ENCODE measurements at regions not wholly inside any gene's neighbourhood (a gene's known extent, or its start where the extent isn't known, plus 50 kb on each side); places are given as distances from the start of the nearest gene placed in this dataset.

GRCh38 chr6:132213732-132214131 is 187.5 kb downstream of the MOXD1 start:
- TF ChIP-seq, protein P1, sequence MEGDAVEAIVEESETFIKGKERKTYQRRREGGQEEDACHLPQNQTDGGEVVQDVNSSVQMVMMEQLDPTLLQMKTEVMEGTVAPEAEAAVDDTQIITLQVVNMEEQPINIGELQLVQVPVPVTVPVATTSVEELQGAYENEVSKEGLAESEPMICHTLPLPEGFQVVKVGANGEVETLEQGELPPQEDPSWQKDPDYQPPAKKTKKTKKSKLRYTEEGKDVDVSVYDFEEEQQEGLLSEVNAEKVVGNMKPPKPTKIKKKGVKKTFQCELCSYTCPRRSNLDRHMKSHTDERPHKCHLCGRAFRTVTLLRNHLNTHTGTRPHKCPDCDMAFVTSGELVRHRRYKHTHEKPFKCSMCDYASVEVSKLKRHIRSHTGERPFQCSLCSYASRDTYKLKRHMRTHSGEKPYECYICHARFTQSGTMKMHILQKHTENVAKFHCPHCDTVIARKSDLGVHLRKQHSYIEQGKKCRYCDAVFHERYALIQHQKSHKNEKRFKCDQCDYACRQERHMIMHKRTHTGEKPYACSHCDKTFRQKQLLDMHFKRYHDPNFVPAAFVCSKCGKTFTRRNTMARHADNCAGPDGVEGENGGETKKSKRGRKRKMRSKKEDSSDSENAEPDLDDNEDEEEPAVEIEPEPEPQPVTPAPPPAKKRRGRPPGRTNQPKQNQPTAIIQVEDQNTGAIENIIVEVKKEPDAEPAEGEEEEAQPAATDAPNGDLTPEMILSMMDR (conservative IDR thresholded peaks at IDR 0.05; ENCODE audit: low read length) = no peak
- no peak for TF ChIP-seq EZH2phosphoT487 (IDR thresholded peaks at IDR 0.05; ENCODE audit: borderline replicate concordance, low read depth, low read length)
